Lower leg skin (tissue), 3 donors: ENCODE measurements at regions not wholly inside any gene's neighbourhood (a gene's known extent, or its start where the extent isn't known, plus 50 kb on each side); places are given as distances from the start of the nearest gene placed in this dataset.

Experiments
- POLR2A ChIP-seq, 2 donors: fragments of 450-650 bp; IDR thresholded peaks; one replicate each; pipeline ENCODE4 v1.6.1; 2016 to 2017; ENCODE audit warnings: antibody characterized with exemption in 2 of 2, mild to moderate bottlenecking in 1 of 2, moderate library complexity in 1 of 2
- TF ChIP-seq, protein P1 (sequence below), 3 donors: fragments of 450-650 bp; IDR thresholded peaks; one replicate each; pipeline ENCODE4 v1.5.1; 2016; ENCODE audit warnings: antibody characterized with exemption in 3 of 3, mild to moderate bottlenecking in 3 of 3, moderate library complexity in 2 of 3

DNA sequence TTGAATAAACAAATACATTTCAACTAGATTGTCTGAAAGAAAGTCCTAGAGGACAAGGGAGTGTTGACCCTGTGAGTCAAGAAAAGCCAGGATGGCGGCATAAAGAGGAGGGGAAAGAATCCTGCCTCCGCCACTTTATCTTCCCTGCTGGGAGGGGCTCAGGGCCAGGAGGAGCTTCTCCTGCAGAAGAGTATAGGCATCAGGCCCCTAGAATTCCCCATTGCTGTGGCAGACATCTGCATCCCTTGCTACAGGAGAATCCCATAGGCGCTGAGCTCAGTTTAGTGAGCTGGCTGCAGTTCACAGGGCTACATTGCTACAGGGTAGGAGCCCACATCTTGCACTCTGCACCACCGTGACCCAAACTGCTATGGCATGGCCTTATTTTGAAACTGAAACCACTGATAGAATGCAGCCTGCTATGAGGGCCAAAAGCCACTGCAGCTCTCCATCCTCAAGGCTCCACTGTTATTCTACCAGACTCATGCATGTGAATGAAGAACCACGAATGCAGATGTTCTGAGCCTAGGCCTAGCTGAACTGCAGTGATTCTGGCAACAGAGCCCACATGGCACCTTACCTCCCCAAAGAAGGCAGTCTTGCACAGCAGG, 941.4 kb upstream of the CTNND2 start:
- TF ChIP-seq POLR2A (IDR thresholded peaks at IDR 0.05), result no peak
- TF ChIP-seq, protein P1, sequence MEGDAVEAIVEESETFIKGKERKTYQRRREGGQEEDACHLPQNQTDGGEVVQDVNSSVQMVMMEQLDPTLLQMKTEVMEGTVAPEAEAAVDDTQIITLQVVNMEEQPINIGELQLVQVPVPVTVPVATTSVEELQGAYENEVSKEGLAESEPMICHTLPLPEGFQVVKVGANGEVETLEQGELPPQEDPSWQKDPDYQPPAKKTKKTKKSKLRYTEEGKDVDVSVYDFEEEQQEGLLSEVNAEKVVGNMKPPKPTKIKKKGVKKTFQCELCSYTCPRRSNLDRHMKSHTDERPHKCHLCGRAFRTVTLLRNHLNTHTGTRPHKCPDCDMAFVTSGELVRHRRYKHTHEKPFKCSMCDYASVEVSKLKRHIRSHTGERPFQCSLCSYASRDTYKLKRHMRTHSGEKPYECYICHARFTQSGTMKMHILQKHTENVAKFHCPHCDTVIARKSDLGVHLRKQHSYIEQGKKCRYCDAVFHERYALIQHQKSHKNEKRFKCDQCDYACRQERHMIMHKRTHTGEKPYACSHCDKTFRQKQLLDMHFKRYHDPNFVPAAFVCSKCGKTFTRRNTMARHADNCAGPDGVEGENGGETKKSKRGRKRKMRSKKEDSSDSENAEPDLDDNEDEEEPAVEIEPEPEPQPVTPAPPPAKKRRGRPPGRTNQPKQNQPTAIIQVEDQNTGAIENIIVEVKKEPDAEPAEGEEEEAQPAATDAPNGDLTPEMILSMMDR (IDR thresholded peaks at IDR 0.05), result no peak
